ENCODE measurements at regions not wholly inside any gene's neighbourhood (a gene's known extent, or its start where the extent isn't known, plus 50 kb on each side); places are given as distances from the start of the nearest gene placed in this dataset.

- H3K9me3 ChIP-seq, result no peaks in the 10 kb centered on the region
- H3K4me3 ChIP-seq, result no peak overlapping the region
- TF ChIP-seq CTCF (IDR thresholded peaks at IDR 0.05), result no peak
- no peak for DNase-seq (ENCODE audit: low spot score)
- no peaks in the 10 kb centered on the region for H3K27me3 ChIP-seq
- H3K4me1 ChIP-seq, result peaks cover 0 to 6% of the 10 kb centered on the region in 2 donors
- H3K27ac ChIP-seq, result no peak overlapping the region
- H3K36me3 ChIP-seq, result no peaks in the 10 kb centered on the region
These were observed 393.6 kb downstream of the TDRD3 start for GRCh38 chr13:60790620-60791019.

GRCh38 chr13:60788156-60788829, 391.3 kb downstream of the TDRD3 start:
- Histone ChIP-seq H3K4me3 (no peak overlapping the region), H3K36me3 (no peaks in the 10 kb centered on the region), H3K27ac (no peak overlapping the region), H3K9me3 (no peaks in the 10 kb centered on the region), H3K27me3 (no peaks in the 10 kb centered on the region), H3K4me1 (peaks cover 0 to 6% of the 10 kb centered on the region in 2 donors)
- DNase-seq (ENCODE audit: low spot score), result peak; percentile 66
- TF ChIP-seq CTCF (IDR thresholded peaks at IDR 0.05), result no peak

GRCh38 chr13:60787083-60787482, 390.1 kb downstream of the TDRD3 start:
- no peaks in the 10 kb centered on the region for H3K9me3 ChIP-seq
- H3K36me3 ChIP-seq, result no peaks in the 10 kb centered on the region
- peaks cover 0 to 6% of the 10 kb centered on the region in 2 donors for H3K4me1 ChIP-seq
- DNase-seq (ENCODE audit: low spot score), result no peak
- H3K27me3 ChIP-seq, result no peaks in the 10 kb centered on the region
- TF ChIP-seq CTCF (IDR thresholded peaks at IDR 0.05), result no peak
- no peak overlapping the region for H3K4me3 ChIP-seq
- no peak overlapping the region for H3K27ac ChIP-seq

- Histone ChIP-seq H3K4me3 (no peak overlapping the region), H3K27ac (no peak overlapping the region), H3K9me3 (no peaks in the 10 kb centered on the region), H3K36me3 (no peaks in the 10 kb centered on the region), H3K4me1 (no peaks in the 10 kb centered on the region), H3K27me3 (no peaks in the 10 kb centered on the region)
- no peak for TF ChIP-seq CTCF (IDR thresholded peaks at IDR 0.05)
- no peak for DNase-seq (ENCODE audit: low spot score)
These were observed 375.7 kb downstream of the TDRD3 start for GRCh38 chr13:60772726-60773125.

- Histone ChIP-seq H3K9me3 (no peaks in the 10 kb centered on the region), H3K4me1 (peaks cover 0 to 10% of the 10 kb centered on the region in 2 donors), H3K4me3 (no peak overlapping the region), H3K27ac (peak overlapping the region in 1 of 2 donors; percentile 84), H3K36me3 (no peaks in the 10 kb centered on the region), H3K27me3 (no peaks in the 10 kb centered on the region)
- peak; percentile 61 for DNase-seq (ENCODE audit: low spot score)
- no peak for TF ChIP-seq CTCF (IDR thresholded peaks at IDR 0.05)
These were observed 368.8 kb downstream of the TDRD3 start for GRCh38 chr13:60765700-60766411.
